ENCODE measurements at regions not wholly inside any gene's neighbourhood (a gene's known extent, or its start where the extent isn't known, plus 50 kb on each side); places are given as distances from the start of the nearest gene placed in this dataset.

DNA sequence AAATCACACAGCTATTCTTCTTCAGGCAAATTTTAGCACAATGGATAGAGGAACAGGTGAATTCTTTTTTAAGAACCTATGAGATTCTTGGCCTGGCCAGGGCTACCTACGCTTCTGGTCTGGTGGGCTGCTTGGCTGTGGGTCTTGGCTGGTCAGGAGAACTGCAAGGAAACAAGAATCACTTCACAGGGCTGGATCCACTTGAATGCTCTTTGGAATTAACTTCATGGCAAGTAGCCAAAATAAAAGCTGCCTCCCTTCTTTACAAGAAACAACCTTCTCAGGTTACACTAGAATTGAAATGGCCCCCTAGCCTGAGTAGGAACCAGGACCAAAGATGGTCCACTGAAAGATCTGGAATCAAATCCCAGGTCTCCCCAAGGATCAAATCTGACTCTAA, 519.1 kb downstream of the IQCM start:
- H3K4me1 Mint-ChIP-seq, result no peaks in the 10 kb centered on the region
- ATAC-seq (no peak), DNase-seq (no peak)
- no peak overlapping the region for H3K27ac Mint-ChIP-seq
- H3K27me3 Mint-ChIP-seq, result no peaks in the 10 kb centered on the region
- no peaks in the 10 kb centered on the region for H3K9me3 Mint-ChIP-seq
- H3K4me3 Mint-ChIP-seq, result no peak overlapping the region
- no peaks in the 10 kb centered on the region for H3K36me3 Mint-ChIP-seq (ENCODE audit: low read depth)

DNA sequence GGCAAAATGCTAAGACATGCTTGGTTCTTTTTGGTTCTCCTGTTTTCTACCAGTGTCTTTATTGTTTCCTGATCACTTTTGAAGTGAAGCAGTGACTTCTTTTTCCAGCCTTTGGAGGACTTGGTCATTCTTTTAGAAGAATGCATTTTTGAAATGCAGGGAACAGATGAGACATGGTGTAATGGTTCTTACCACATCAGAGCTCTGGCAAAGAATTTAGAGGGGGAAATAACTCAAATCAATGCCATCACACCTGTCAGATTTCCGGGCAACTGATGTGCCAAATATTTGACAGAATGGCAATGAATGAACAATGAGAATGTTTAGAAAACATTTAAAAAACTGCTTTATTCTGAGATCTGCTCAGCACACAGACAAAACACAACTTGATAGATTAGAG, 519.6 kb downstream of the IQCM start:
- no peak for DNase-seq
- H3K4me1 Mint-ChIP-seq, result no peaks in the 10 kb centered on the region
- H3K27ac Mint-ChIP-seq, result no peak overlapping the region
- H3K9me3 Mint-ChIP-seq, result no peaks in the 10 kb centered on the region
- H3K4me3 Mint-ChIP-seq, result no peak overlapping the region
- no peaks in the 10 kb centered on the region for H3K27me3 Mint-ChIP-seq
- ATAC-seq, result no peak
- H3K36me3 Mint-ChIP-seq (ENCODE audit: low read depth), result no peaks in the 10 kb centered on the region

DNA sequence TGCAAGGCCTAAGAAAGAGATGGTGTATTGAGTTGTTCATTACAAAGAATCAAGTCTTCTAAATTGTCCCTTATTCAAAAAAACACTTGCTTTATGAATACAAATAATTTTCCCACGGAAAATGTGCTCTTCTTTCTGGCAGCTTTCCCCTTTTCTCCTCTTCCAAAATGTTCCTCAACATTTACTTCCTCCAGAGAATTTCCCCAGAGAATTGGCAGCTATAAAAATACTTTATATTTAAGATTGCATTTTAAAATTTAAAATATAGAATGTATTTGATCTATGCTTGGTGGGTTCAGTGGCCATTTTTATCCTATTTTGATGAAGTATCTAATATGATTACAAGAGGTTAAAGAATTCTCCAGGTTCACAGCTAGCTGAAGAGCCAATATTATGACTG, 521.0 kb downstream of the IQCM start:
- no peaks in the 10 kb centered on the region for H3K27me3 Mint-ChIP-seq
- H3K4me1 Mint-ChIP-seq, result no peaks in the 10 kb centered on the region
- no peaks in the 10 kb centered on the region for H3K36me3 Mint-ChIP-seq (ENCODE audit: low read depth)
- H3K4me3 Mint-ChIP-seq, result no peak overlapping the region
- DNase-seq (no peak), ATAC-seq (no peak)
- no peak overlapping the region for H3K27ac Mint-ChIP-seq
- no peaks in the 10 kb centered on the region for H3K9me3 Mint-ChIP-seq

DNA sequence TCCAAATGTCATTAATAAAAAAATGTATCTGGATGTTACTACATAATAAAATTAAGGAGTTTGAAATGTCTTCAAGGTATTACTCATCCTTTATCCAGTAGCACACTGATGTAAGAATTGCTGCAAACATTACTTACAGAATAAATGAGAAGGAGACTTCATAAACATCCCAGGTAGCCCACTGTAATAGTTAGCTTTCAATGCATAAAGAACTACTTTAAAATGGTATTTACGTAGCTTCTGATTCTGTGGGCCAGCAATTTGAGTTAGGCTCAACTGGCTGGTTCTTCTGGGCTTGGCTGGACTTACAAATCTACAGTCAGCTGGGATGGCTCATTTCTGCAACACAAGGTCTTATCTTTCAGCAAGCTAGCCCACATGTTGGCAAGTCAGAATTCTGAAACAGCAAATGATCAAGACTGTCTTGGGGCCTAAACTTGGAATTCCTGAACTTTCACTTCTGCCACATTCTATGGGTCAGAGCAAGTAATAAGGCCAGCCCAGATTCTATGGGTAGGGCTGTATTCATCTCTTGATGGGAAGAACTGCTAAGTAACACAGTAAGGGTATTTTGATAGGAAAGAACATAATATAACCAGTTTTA, 522.5 kb downstream of the IQCM start:
- no peak overlapping the region for H3K4me3 Mint-ChIP-seq
- no peaks in the 10 kb centered on the region for H3K36me3 Mint-ChIP-seq (ENCODE audit: low read depth)
- no peak overlapping the region for H3K27ac Mint-ChIP-seq
- DNase-seq (no peak), ATAC-seq (no peak)
- no peaks in the 10 kb centered on the region for H3K9me3 Mint-ChIP-seq
- H3K4me1 Mint-ChIP-seq, result no peaks in the 10 kb centered on the region
- H3K27me3 Mint-ChIP-seq, result no peaks in the 10 kb centered on the region

DNA sequence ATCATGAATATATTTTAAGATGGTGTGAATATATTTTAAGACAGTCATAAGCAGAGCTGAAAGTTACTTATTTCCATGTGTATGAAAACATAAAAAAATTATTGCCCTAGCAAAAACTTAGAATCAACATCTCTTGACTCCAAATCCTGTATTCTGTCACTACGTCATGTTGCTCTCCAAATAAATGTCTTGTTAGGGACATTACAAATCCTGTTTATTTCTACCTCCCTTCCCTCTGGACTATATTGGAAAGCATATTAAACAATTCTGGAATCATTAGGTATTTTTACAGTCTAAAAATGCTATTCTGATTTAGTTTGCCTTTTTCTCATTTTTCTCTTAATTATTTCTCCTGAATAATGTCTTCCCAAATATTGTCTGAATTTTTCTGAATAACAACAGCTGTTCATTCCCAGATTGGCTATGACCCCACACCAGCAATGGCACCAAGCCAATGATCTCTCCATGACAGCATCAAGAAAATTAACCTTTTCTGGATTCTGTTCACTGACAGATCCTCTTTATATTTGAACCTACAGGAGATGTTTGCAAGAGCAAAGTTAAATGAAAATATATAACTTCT, 523.1 kb downstream of the IQCM start:
- DNase-seq (no peak), ATAC-seq (no peak)
- Mint-ChIP-seq H3K4me1 (no peaks in the 10 kb centered on the region), H3K4me3 (no peak overlapping the region), H3K9me3 (no peaks in the 10 kb centered on the region), H3K27ac (no peak overlapping the region), H3K36me3 (ENCODE audit: low read depth) (no peaks in the 10 kb centered on the region), H3K27me3 (no peaks in the 10 kb centered on the region)

DNA sequence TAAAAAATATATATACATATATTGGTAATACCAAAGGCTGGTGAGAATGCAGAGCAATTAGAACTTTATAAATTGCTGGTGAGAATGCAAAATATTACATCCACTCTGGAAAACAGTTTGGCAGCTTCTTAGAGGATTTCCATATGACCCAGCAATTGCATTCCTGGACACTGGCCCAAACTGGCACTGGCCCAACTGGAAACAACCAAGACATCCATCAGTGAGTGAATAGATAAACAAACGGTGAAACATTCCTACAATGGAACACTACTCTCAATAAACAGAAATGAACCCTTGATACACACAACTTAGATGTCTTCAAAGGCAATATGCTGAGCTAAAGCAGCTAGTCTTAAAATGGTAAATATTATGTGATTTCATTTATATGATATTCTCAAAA, 524.2 kb downstream of the IQCM start:
- ATAC-seq (no peak), DNase-seq (no peak)
- H3K4me1 Mint-ChIP-seq, result no peaks in the 10 kb centered on the region
- H3K36me3 Mint-ChIP-seq (ENCODE audit: low read depth), result no peaks in the 10 kb centered on the region
- no peak overlapping the region for H3K4me3 Mint-ChIP-seq
- no peak overlapping the region for H3K27ac Mint-ChIP-seq
- H3K27me3 Mint-ChIP-seq, result no peaks in the 10 kb centered on the region
- no peaks in the 10 kb centered on the region for H3K9me3 Mint-ChIP-seq

DNA sequence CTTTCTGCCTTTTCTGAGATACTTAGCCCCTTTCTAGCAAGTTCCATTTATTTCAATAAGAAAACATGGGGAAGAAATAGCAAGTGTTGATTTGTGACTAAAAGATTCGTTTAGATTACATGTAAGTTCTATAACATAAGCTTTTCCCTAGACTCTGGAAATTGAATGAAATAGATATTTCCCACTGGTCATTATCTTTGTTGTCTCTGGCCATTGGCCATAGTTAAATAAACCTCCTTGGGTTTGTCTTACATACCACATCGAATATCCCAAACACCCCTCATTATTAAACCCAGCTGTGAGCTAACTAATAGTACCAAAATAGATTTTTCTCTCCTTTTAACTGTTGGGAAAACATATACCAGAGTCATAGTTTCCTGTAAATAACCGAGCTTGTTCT, 534.8 kb downstream of the IQCM start:
- no peak for ATAC-seq
- Mint-ChIP-seq H3K27ac (no peak overlapping the region), H3K4me1 (no peaks in the 10 kb centered on the region), H3K9me3 (no peaks in the 10 kb centered on the region), H3K36me3 (ENCODE audit: low read depth) (no peaks in the 10 kb centered on the region), H3K4me3 (no peak overlapping the region), H3K27me3 (no peaks in the 10 kb centered on the region)
- no peak for DNase-seq

DNA sequence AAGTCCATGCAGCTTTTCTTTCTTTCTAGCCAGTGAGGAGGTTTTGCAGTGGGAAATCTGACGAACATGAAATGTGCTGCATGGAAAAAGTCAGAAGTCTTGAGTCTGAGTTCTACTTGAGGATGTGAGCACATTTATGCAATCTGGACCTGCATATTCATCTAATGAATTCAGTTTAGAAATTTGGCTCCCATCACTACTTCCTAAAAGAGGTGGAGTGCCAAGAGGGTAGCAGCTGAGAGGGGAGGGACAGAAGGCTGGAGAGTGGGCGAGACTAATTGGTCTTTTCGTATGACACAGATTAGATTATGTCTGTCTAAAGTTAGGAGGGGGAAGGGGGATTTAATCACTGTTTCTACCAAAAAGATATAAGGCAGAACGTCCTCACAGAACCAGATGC, 535.9 kb downstream of the IQCM start:
- no peaks in the 10 kb centered on the region for H3K4me1 Mint-ChIP-seq
- no peak for DNase-seq
- H3K27ac Mint-ChIP-seq, result no peak overlapping the region
- no peak for ATAC-seq
- no peak overlapping the region for H3K4me3 Mint-ChIP-seq
- H3K27me3 Mint-ChIP-seq, result no peaks in the 10 kb centered on the region
- H3K9me3 Mint-ChIP-seq, result peaks cover 4% of the 10 kb centered on the region
- no peaks in the 10 kb centered on the region for H3K36me3 Mint-ChIP-seq (ENCODE audit: low read depth)

DNA sequence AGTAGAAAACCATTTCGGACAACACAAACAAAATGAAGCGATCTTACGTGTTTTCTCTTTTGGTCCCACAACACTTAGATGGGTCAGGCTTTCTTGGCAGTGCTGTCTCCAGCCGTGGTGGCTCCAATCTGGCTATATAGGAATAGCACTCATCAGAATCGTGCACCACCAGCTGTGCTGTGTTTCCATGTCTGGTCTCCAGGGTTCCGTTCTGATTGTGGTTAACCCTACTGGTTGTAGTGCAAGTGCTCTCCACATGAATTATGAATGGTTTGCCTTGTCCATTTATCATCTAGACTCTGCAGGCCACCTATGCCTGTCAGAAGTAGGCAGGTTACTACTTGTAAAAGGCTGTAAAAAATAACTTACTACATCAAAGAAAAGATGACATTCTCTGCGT, 536.3 kb downstream of the IQCM start:
- H3K27me3 Mint-ChIP-seq, result no peaks in the 10 kb centered on the region
- no peaks in the 10 kb centered on the region for H3K36me3 Mint-ChIP-seq (ENCODE audit: low read depth)
- no peak for ATAC-seq
- DNase-seq, result no peak
- no peak overlapping the region for H3K27ac Mint-ChIP-seq
- no peak overlapping the region for H3K4me3 Mint-ChIP-seq
- no peaks in the 10 kb centered on the region for H3K4me1 Mint-ChIP-seq
- peaks cover 5% of the 10 kb centered on the region for H3K9me3 Mint-ChIP-seq

DNA sequence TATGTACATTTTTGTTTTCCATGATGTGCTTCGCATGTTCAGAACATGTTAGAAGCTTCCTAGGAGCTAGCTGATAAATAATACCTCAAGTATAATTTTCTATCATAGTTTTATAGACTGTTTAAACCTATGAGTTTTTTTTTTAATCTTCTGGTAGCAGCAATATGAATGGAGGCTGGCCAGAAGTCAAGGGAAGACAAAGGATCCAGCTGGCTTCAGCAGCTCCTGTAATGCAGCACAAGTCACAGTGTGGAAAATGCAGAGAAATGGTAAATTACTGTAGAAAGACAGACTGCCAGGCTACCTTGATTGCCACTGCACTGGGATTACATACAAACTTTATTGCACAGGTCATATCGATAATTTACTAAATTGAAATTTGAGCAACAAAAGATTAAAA, 537.9 kb downstream of the IQCM start:
- no peak overlapping the region for H3K4me3 Mint-ChIP-seq
- no peak overlapping the region for H3K27ac Mint-ChIP-seq

DNA sequence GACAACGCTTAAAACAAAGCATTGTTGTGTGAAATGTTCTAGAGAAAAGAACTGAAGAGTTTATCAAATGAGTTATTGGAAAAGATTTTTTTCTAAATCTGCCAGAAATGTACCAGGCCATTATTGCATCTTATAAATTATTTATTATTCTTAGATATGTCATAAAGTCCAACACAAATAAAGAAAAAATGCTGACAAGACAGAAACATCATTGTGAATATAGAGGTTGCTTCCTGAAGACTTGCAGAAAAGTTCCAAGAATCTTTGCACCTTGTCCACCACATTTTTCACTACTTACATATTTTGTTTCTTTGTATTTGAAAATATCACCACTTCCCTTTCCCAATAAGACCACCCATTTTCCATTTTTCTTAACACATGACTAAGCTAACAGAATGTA, 545.8 kb downstream of the IQCM start:
- H3K27me3 Mint-ChIP-seq, result peaks cover 7% of the 10 kb centered on the region
- ATAC-seq (no peak), DNase-seq (no peak)
- H3K4me1 Mint-ChIP-seq, result no peaks in the 10 kb centered on the region
- no peak overlapping the region for H3K27ac Mint-ChIP-seq
- H3K9me3 Mint-ChIP-seq, result peaks cover 4% of the 10 kb centered on the region
- no peaks in the 10 kb centered on the region for H3K36me3 Mint-ChIP-seq (ENCODE audit: low read depth)
- H3K4me3 Mint-ChIP-seq, result no peak overlapping the region

More for the DNA sequence above, 537.9 kb downstream of the IQCM start:
- Mint-ChIP-seq H3K27me3 (no peaks in the 10 kb centered on the region), H3K4me1 (no peaks in the 10 kb centered on the region), H3K9me3 (peaks cover 8% of the 10 kb centered on the region), H3K36me3 (ENCODE audit: low read depth) (no peaks in the 10 kb centered on the region)
- no peak for DNase-seq
- ATAC-seq, result no peak

DNA sequence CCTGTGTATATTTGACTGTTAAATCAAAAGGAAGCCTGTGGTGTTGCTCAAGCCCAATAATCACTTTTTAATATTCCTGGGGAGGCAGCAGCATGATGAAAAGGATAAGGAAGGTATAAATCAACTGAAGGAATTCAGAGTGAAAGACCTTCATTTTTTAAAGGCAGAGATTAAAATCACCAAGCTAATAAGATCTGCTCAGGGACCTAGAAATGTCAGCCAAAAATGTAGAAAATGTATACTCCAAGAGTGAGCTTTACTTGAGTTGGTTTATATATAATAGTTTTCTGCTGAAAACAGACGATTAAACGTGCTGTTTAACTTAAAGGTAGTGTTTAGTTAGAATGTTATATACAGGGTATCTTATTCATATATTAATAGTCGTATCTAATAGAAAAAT, 549.3 kb downstream of the IQCM start:
- Mint-ChIP-seq H3K4me1 (no peaks in the 10 kb centered on the region), H3K4me3 (no peak overlapping the region), H3K27me3 (peaks cover 7% of the 10 kb centered on the region), H3K9me3 (no peaks in the 10 kb centered on the region), H3K27ac (no peak overlapping the region), H3K36me3 (ENCODE audit: low read depth) (no peaks in the 10 kb centered on the region)
- no peak for DNase-seq
- no peak for ATAC-seq

DNA sequence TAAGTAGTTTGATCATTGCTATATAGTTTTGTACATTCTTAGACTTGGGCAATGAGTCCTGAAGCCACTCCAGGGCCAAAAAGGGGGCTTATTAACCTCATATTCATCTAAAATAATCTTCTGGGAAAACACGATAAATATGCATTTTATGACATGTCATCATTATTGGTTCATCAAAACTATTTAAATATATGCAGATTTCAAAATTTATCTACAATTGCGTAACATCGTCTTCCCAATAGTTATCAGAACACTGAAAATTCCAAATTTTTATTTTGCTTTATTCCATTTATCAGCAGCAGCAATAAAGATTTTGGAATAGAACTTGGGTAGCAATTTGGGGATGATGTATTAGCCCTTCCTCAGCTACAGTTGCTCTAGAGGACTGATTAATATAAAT, 550.0 kb downstream of the IQCM start:
- Mint-ChIP-seq H3K4me1 (no peaks in the 10 kb centered on the region), H3K9me3 (no peaks in the 10 kb centered on the region), H3K27me3 (peaks cover 7% of the 10 kb centered on the region), H3K4me3 (no peak overlapping the region), H3K36me3 (ENCODE audit: low read depth) (no peaks in the 10 kb centered on the region), H3K27ac (no peak overlapping the region)
- ATAC-seq (no peak), DNase-seq (no peak)

DNA sequence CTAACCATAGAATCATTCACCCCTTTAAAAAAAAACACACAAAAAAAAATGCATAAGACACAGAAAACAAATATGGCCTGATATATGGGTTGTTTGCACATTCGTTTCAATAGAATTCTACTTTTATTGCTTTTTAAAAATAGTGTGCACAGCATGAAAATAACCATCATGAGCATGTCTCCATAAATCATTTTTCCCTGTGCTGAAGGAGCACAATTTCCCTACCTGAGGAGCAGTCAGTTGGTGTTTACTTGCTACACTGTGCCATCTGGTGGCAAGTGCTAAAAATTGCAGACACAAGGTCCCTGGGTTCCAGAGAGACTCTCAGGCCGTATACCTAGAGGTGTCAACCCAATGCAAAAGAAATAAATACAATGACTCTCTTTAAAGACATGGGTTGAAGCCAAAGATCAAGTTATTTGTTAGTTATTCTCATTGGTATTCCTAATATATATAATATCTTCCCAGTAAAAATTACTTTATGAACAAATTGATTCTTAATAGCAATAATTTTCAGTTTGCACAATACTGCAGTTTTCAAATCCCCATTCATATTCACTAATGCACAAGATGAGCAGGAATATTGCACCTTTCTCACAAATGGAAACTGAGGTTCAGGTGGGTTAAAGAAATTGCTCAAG, 551.4 kb downstream of the IQCM start:
- DNase-seq (peak; percentile 4), ATAC-seq (no peak)

DNA sequence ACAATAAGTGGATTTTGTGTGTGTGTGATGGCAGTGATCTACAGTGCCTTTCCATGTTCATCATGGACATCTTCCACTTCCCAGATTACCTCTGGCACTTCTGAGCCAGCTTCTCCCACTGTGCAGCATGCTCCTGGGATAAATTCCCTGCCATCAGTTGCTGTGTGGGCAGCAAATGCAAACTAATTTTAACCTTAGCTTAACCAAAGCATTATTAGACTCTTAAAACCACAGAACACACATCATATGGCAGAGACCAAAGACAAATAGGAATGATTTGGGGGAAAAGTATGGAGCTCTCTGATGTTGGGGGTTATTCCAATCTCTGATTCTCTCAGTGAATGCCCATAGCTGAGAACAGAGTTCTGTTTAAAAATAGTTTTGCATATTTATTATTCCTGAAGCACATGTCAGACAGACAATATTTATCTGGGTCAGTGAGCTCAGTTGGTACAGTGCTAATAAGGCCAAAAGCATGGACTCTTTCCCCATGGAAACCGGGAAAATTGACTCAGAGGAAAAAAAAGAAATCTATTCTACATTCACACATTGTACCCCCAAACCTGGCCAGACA, 567.4 kb downstream of the IQCM start:
- Mint-ChIP-seq H3K27me3 (no peaks in the 10 kb centered on the region), H3K9me3 (peaks cover 5% of the 10 kb centered on the region), H3K36me3 (ENCODE audit: low read depth) (no peaks in the 10 kb centered on the region), H3K4me1 (no peaks in the 10 kb centered on the region), H3K4me3 (no peak overlapping the region), H3K27ac (no peak overlapping the region)
- ATAC-seq, result no peak
- DNase-seq, result no peak

More for the DNA sequence above, 551.4 kb downstream of the IQCM start:
- Mint-ChIP-seq H3K4me1 (no peaks in the 10 kb centered on the region), H3K9me3 (no peaks in the 10 kb centered on the region), H3K27me3 (peaks cover 7% of the 10 kb centered on the region), H3K4me3 (no peak overlapping the region), H3K36me3 (ENCODE audit: low read depth) (no peaks in the 10 kb centered on the region), H3K27ac (no peak overlapping the region)

Measured in activated naive CD8-positive, alpha-beta T cell treated with anti-CD3 and anti-CD28 coated beads, Interleukin-2, amount 50 U/mL, for 24 hours (primary cell).